Hepatocyte (in vitro differentiated cells): ENCODE measurements at regions not wholly inside any gene's neighbourhood (a gene's known extent, or its start where the extent isn't known, plus 50 kb on each side); places are given as distances from the start of the nearest gene placed in this dataset.

Source experiments
- DNase-seq: peaks from one replicate; pipeline ENCODE4 v3.0.0-alpha.2; 2016; ENCODE audit warnings: low spot score
- H2AFZ ChIP-seq: fragments of 200-600 bp; sonication (generic); 2 replicates; pipeline ENCODE4 v1.6.0; 2016; ENCODE audit warnings: antibody characterized with exemption, mild to moderate bottlenecking
- H3K27ac ChIP-seq: fragments of 200-600 bp; sonication (generic); 2 replicates; pipeline ENCODE4 v1.5.1; 2016; ENCODE audit warnings: mild to moderate bottlenecking
- H3K27me3 ChIP-seq: fragments of 200-600 bp; sonication (generic); 2 replicates; pipeline ENCODE4 v1.6.1; 2016
- H3K36me3 ChIP-seq: fragments of 200-600 bp; sonication (generic); replicated peaks from 2 replicates; pipeline ENCODE4 v1.5.1; 2016; ENCODE audit warnings: low read depth; ENCODE audit not compliant: insufficient read depth
- H3K4me1 ChIP-seq: fragments of 200-600 bp; sonication (generic); 2 replicates; pipeline ENCODE4 v1.5.1; 2016; ENCODE audit warnings: mild to moderate bottlenecking, moderate library complexity; ENCODE audit not compliant: insufficient read depth
- H3K4me2 ChIP-seq: fragments of 200-600 bp; sonication (generic); 2 replicates; pipeline ENCODE4 v1.6.0; 2016
- H3K4me3 ChIP-seq: fragments of 200-600 bp; sonication (generic); 2 replicates; pipeline ENCODE4 v1.5.1; 2016; ENCODE audit warnings: mild to moderate bottlenecking
- H3K79me2 ChIP-seq: fragments of 200-600 bp; sonication (generic); 2 replicates; pipeline ENCODE4 v1.6.0; 2017; ENCODE audit warnings: mild to moderate bottlenecking
- H3K9me2 ChIP-seq: fragments of 200-600 bp; sonication (generic); replicated peaks from 2 replicates; pipeline ENCODE4 v1.6.0; 2017; ENCODE audit warnings: mild to moderate bottlenecking; ENCODE audit not compliant: insufficient read depth
- H3K9me3 ChIP-seq: fragments of 200-600 bp; sonication (generic); 2 replicates; pipeline ENCODE4 v1.5.1; 2016; ENCODE audit warnings: low read depth, mild to moderate bottlenecking
- H4K20me1 ChIP-seq: fragments of 200-600 bp; sonication (generic); 2 replicates; pipeline ENCODE4 v1.6.0; 2016; ENCODE audit warnings: mild to moderate bottlenecking; ENCODE audit not compliant: insufficient read depth, poor library complexity, severe bottlenecking
- EZH2 ChIP-seq: fragments of 200-600 bp; sonication (generic); IDR thresholded peaks from 2 replicates; pipeline ENCODE4 v1.6.1; 2016; ENCODE audit warnings: antibody characterized with exemption, mild to moderate bottlenecking, borderline replicate concordance
- EZH2phosphoT487 ChIP-seq: fragments of 200-600 bp; sonication (generic); IDR thresholded peaks from one replicate; pipeline ENCODE4 v1.6.1; 2018; ENCODE audit warnings: antibody characterized with exemption, mild to moderate bottlenecking, low read depth, moderate library complexity; ENCODE audit not compliant: unreplicated experiment, severe bottlenecking
- WGBS: methylation state at CpG from one replicate; pipeline ENCODE4 v1.1.6; 2016; ENCODE audit warnings: low lambda C conversion rate; ENCODE audit errors: missing lambda C conversion rate; 5-methylcytosine and 5-hydroxymethylcytosine counted together
- TF ChIP-seq, protein P1 (sequence below): fragments of 200-600 bp; sonication (generic); IDR thresholded peaks from 2 replicates; pipeline ENCODE4 v1.5.1; 2016; ENCODE audit warnings: antibody characterized with exemption, mild to moderate bottlenecking; ENCODE audit not compliant: poor library complexity

- Histone ChIP-seq H2AFZ (no peak overlapping the region), H4K20me1 (no peaks in the 10 kb centered on the region), H3K27me3 (no peaks in the 10 kb centered on the region), H3K4me1 (no peaks in the 10 kb centered on the region), H3K79me2 (no peaks in the 10 kb centered on the region), H3K36me3 (no peaks in the 10 kb centered on the region), H3K4me3 (no peak overlapping the region), H3K27ac (no peak overlapping the region), H3K9me3 (peaks cover 5% of the 10 kb centered on the region), H3K9me2 (no peaks in the 10 kb centered on the region), H3K4me2 (no peak overlapping the region)
- peak; percentile 11 for DNase-seq
- TF ChIP-seq EZH2 = no peak
- TF ChIP-seq EZH2phosphoT487 = no peak
- TF ChIP-seq, protein P1, sequence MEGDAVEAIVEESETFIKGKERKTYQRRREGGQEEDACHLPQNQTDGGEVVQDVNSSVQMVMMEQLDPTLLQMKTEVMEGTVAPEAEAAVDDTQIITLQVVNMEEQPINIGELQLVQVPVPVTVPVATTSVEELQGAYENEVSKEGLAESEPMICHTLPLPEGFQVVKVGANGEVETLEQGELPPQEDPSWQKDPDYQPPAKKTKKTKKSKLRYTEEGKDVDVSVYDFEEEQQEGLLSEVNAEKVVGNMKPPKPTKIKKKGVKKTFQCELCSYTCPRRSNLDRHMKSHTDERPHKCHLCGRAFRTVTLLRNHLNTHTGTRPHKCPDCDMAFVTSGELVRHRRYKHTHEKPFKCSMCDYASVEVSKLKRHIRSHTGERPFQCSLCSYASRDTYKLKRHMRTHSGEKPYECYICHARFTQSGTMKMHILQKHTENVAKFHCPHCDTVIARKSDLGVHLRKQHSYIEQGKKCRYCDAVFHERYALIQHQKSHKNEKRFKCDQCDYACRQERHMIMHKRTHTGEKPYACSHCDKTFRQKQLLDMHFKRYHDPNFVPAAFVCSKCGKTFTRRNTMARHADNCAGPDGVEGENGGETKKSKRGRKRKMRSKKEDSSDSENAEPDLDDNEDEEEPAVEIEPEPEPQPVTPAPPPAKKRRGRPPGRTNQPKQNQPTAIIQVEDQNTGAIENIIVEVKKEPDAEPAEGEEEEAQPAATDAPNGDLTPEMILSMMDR = no peak
- WGBS = 7% methylated on average over 5 of the region's 5 CpGs
Observed at GRCh38 chr17:33447090-33447489, 154.0 kb upstream of the ASIC2 start.

GRCh38 chr17:33451221-33451620, 158.1 kb upstream of the ASIC2 start:
- H3K79me2 ChIP-seq = no peaks in the 10 kb centered on the region
- no peaks in the 10 kb centered on the region for H3K36me3 ChIP-seq
- H3K9me3 ChIP-seq = no peaks in the 10 kb centered on the region
- H3K27ac ChIP-seq = no peak overlapping the region
- no peaks in the 10 kb centered on the region for H4K20me1 ChIP-seq
- H3K9me2 ChIP-seq = no peaks in the 10 kb centered on the region
- peak; percentile 19 for DNase-seq
- TF ChIP-seq, protein P1 = no peak
- TF ChIP-seq EZH2 = no peak
- TF ChIP-seq EZH2phosphoT487 = no peak
- H2AFZ ChIP-seq = no peak overlapping the region
- 39% methylated on average over 7 of the region's 7 CpGs for WGBS
- no peak overlapping the region for H3K4me2 ChIP-seq
- no peaks in the 10 kb centered on the region for H3K27me3 ChIP-seq
- H3K4me1 ChIP-seq = no peaks in the 10 kb centered on the region
- H3K4me3 ChIP-seq = no peak overlapping the region

GRCh38 chr17:33457477-33457876, 164.4 kb upstream of the ASIC2 start:
- no peaks in the 10 kb centered on the region for H3K79me2 ChIP-seq
- no peak for TF ChIP-seq EZH2phosphoT487
- no peak for TF ChIP-seq EZH2
- TF ChIP-seq, protein P1 = no peak
- no peak for DNase-seq
- H2AFZ ChIP-seq = no peak overlapping the region
- no peaks in the 10 kb centered on the region for H3K9me3 ChIP-seq
- H3K36me3 ChIP-seq = no peaks in the 10 kb centered on the region
- no peaks in the 10 kb centered on the region for H3K27me3 ChIP-seq
- WGBS = 84% methylated on average over 1 of the region's 1 CpG
- H3K4me1 ChIP-seq = no peaks in the 10 kb centered on the region
- no peaks in the 10 kb centered on the region for H3K9me2 ChIP-seq
- H4K20me1 ChIP-seq = no peaks in the 10 kb centered on the region
- no peak overlapping the region for H3K27ac ChIP-seq
- H3K4me2 ChIP-seq = no peak overlapping the region
- no peak overlapping the region for H3K4me3 ChIP-seq
